Ascending aorta (tissue), 2 donors: ENCODE measurements at regions not wholly inside any gene's neighbourhood (a gene's known extent, or its start where the extent isn't known, plus 50 kb on each side); places are given as distances from the start of the nearest gene placed in this dataset.

Experiments used
- DNase-seq, 2 donors: peaks; one replicate each; pipeline ENCODE4 v3.0.0-alpha.2; 2019; ENCODE audit warnings: low spot score in 2 of 2
- H3K27ac ChIP-seq, 2 donors: fragments of 200-600 bp; sonication (generic); one replicate each; pipeline ENCODE4 v1.5.1; 2016 to 2017; ENCODE audit warnings: mild to moderate bottlenecking in 1 of 2
- H3K27me3 ChIP-seq: fragments of 200-600 bp; sonication (generic); one replicate; pipeline ENCODE4 v1.5.1; 2017
- H3K36me3 ChIP-seq, 2 donors: fragments of 200-600 bp; sonication (generic); one replicate each; pipeline ENCODE4 v1.5.1; 2016
- H3K4me1 ChIP-seq, 2 donors: fragments of 200-600 bp; sonication (generic); one replicate each; pipeline ENCODE4 v1.5.1; 2016 to 2017; ENCODE audit warnings: mild to moderate bottlenecking in 1 of 2
- H3K4me3 ChIP-seq, 2 donors: fragments of 200-600 bp; sonication (generic); one replicate each; pipeline ENCODE4 v1.5.1; 2016 to 2017; ENCODE audit warnings: mild to moderate bottlenecking in 1 of 2
- H3K9me3 ChIP-seq, 2 donors: fragments of 200-600 bp; sonication (generic); one replicate each; pipeline ENCODE4 v1.5.1; 2016
- intact Hi-C: fragments of 100-400 bp; cut with DNase I; formaldehyde crosslinking; loops from one replicate; pipeline ENCODE4 v1.15.1; 2023
- TF ChIP-seq, protein P1 (sequence below), 3 experiments: fragments of 200-600 bp in 2 of 3; fragments of 450-650 bp in 1 of 3; sonication (generic) in 2 of 3; IDR thresholded peaks; one replicate each; pipeline ENCODE4 v1.5.1; 2016 to 2019; ENCODE audit warnings: antibody characterized with exemption in 3 of 3, mild to moderate bottlenecking in 1 of 3, moderate library complexity in 1 of 3

DNA sequence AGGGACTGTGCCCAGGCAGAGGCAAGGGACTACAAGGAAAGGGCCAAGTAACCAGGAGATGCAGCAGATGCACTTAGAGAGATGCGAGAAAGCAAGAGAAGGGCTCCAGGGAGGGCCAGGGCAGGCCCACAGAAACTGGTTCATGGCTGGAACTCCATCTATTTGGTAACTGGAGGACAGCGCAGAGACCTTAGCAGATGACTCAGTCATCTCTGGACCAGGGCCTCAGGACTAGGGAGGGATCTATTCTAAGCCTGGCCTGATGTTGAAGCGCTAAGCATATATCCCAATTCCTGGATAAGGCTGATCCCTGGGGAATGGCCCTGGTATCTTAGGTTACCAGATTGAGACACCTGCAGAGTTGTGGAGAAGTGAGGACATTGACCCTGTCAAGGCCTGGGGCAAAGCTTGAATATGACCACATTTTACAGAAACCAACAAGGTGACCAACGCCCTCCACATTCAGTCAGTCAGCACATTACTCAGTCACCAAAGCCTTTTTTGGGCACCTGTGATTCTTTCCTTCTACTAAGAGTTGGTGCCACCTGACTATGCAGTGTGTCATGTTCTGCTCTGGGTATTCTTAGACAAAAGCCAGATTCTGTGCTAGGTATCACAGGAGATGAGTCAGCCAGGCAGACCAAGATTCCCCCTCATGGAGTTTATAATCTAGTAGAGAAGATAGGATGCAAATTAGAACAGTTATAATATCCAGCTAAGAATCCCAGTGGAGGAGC lies 68.4 kb upstream of the SLCO3A1 start:
- TF ChIP-seq, protein P1, sequence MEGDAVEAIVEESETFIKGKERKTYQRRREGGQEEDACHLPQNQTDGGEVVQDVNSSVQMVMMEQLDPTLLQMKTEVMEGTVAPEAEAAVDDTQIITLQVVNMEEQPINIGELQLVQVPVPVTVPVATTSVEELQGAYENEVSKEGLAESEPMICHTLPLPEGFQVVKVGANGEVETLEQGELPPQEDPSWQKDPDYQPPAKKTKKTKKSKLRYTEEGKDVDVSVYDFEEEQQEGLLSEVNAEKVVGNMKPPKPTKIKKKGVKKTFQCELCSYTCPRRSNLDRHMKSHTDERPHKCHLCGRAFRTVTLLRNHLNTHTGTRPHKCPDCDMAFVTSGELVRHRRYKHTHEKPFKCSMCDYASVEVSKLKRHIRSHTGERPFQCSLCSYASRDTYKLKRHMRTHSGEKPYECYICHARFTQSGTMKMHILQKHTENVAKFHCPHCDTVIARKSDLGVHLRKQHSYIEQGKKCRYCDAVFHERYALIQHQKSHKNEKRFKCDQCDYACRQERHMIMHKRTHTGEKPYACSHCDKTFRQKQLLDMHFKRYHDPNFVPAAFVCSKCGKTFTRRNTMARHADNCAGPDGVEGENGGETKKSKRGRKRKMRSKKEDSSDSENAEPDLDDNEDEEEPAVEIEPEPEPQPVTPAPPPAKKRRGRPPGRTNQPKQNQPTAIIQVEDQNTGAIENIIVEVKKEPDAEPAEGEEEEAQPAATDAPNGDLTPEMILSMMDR (IDR thresholded peaks at IDR 0.05) = no peak
- Histone ChIP-seq H3K36me3 (no peaks in the 10 kb centered on the region), H3K27me3 (no peaks in the 10 kb centered on the region), H3K27ac (no peak overlapping the region), H3K4me1 (no peaks in the 10 kb centered on the region), H3K4me3 (no peak overlapping the region), H3K9me3 (no peaks in the 10 kb centered on the region)
- intact Hi-C loops = no loop called here
- DNase-seq = no peak

DNA sequence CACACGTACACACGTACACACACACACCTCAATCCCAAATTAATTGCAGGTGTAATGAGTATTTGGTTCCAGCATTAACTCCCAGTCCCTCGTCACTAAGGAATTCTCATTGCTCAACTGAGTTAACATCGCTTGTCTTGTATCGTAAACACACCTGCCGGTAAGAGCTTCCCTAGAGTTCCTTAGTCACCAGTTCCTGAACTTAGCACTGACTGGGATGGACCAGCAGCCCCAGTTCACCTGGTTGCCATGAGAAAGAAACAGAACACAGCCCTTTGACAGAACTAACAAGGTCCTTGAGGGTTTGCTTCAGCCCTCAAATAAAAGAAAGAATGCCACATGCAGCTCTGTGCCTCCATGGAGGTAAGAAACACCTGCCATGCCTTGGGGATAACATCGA lies 66.3 kb upstream of the SLCO3A1 start:
- no peaks in the 10 kb centered on the region for H3K27me3 ChIP-seq
- H3K4me1 ChIP-seq = no peaks in the 10 kb centered on the region
- intact Hi-C loops = no loop called here
- TF ChIP-seq, protein P1 (IDR thresholded peaks at IDR 0.05) = no peak
- H3K36me3 ChIP-seq = no peaks in the 10 kb centered on the region
- H3K4me3 ChIP-seq = no peak overlapping the region
- DNase-seq = no peak
- H3K9me3 ChIP-seq = no peaks in the 10 kb centered on the region
- H3K27ac ChIP-seq = no peak overlapping the region

DNA sequence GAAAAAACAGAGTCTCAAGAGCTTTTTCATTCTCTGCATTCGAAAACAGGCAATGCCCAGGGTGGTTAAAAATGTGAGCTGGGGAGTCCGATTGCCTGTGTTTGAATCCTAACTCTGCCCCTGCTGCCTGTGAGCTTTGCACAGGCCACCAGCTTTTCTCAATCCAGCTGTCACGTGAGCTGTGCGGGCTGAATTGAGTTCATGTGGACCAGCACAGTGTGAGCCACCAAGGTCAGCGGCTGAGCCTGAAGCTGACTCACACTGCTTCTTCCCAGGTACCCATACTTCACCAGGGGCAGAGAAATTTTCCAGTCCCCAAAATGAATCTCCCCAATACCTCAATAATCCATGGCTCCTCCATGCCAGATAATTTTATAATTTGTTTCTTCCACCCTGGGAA lies 64.4 kb upstream of the SLCO3A1 start:
- DNase-seq = no peak
- no peaks in the 10 kb centered on the region for H3K36me3 ChIP-seq
- H3K9me3 ChIP-seq = no peaks in the 10 kb centered on the region
- no peak overlapping the region for H3K27ac ChIP-seq
- H3K27me3 ChIP-seq = no peaks in the 10 kb centered on the region
- H3K4me1 ChIP-seq = no peaks in the 10 kb centered on the region
- no peak overlapping the region for H3K4me3 ChIP-seq
- intact Hi-C loops = no loop called here
- TF ChIP-seq, protein P1 (IDR thresholded peaks at IDR 0.05) = no peak

DNA sequence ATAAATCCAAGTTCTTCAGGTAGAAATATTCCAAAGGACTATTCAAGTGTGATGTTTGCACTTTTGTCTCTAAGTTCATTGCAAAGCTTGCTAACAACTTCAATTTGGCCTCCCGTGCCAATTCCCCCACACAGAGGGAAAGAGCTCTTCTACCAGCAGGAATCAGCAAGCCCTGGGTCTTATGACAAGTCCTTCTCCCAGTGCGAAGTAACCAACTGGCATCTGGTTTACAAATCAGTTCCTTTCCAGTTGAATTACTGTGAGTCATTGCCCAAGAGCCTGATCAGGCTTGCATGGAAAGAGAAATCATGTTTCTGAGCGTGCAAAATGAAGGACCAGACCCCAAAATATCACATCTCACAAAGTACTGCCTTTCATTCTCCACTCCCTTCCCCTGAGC lies 62.7 kb upstream of the SLCO3A1 start:
- Histone ChIP-seq H3K9me3 (no peaks in the 10 kb centered on the region), H3K27ac (no peak overlapping the region), H3K36me3 (no peaks in the 10 kb centered on the region), H3K4me3 (no peak overlapping the region), H3K4me1 (no peaks in the 10 kb centered on the region), H3K27me3 (no peaks in the 10 kb centered on the region)
- no peak for DNase-seq
- intact Hi-C loops = no loop called here
- TF ChIP-seq, protein P1 (IDR thresholded peaks at IDR 0.05) = no peak

DNA sequence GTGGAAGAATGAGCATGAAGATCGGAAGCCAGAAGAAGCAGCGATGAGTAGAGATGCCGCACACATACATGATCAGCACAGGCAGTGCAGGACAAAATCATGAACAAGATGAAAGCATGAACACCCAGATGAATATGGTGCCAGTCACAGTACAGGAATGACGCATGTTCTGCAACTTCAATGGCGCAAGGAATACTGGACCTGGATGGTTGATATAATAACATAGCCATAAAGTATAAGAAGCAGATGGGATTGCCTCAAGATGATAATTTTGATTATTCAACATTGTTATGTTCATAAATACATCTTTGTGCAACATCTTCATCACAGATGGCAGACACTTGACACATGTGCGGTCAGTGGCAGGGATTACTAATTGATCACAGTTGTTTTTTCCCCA lies 59.7 kb upstream of the SLCO3A1 start:
- no peaks in the 10 kb centered on the region for H3K4me1 ChIP-seq
- no peaks in the 10 kb centered on the region for H3K9me3 ChIP-seq
- H3K27me3 ChIP-seq = no peaks in the 10 kb centered on the region
- no peak overlapping the region for H3K4me3 ChIP-seq
- H3K27ac ChIP-seq = no peak overlapping the region
- TF ChIP-seq, protein P1 (IDR thresholded peaks at IDR 0.05) = no peak
- DNase-seq = no peak
- intact Hi-C loops = no loop called here
- no peaks in the 10 kb centered on the region for H3K36me3 ChIP-seq

DNA sequence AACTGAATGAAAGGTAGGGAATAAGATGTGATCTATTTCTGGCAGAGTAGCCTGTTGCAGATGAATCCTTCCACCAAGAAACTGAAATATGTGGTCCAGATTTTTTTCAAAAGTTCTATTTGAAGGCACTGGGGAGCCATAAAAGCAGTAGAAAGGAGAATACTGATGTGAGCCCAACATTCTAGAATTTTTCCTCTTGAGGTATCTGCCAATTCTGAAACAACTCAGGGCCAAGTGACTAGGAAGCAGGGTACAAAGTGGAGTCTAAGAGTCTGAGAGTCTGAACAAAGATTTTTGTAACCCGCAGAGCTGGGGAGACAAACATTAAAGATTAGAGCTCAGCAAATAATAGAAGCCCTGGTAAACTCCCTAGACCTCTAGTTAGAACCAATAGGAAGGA lies 58.3 kb upstream of the SLCO3A1 start:
- TF ChIP-seq, protein P1 (IDR thresholded peaks at IDR 0.05) = no peak
- no peaks in the 10 kb centered on the region for H3K9me3 ChIP-seq
- H3K27me3 ChIP-seq = no peaks in the 10 kb centered on the region
- no peak overlapping the region for H3K4me3 ChIP-seq
- no peak overlapping the region for H3K27ac ChIP-seq
- no peak for DNase-seq
- intact Hi-C loops = no loop called here
- no peaks in the 10 kb centered on the region for H3K36me3 ChIP-seq
- H3K4me1 ChIP-seq = no peaks in the 10 kb centered on the region
